Spleen (tissue), 11 donors: ENCODE measurements at regions not wholly inside any gene's neighbourhood (a gene's known extent, or its start where the extent isn't known, plus 50 kb on each side); places are given as distances from the start of the nearest gene placed in this dataset.

Experiments used
- DNase-seq: peaks from one replicate; pipeline ENCODE4 v3.0.0-alpha.2; 2020
- H3K27ac ChIP-seq, 8 donors: fragments of 200-600 bp; sonication (generic) in 7 of 8; 1 replicate in 4 of 8; 2 replicates in 4 of 8; pipeline versions ENCODE4 v1.5.0 to v1.8.0; 2016 to 2021; ENCODE audit warnings: inconsistent platforms in 4 of 8, mild to moderate bottlenecking in 4 of 8, moderate library complexity in 1 of 8
- H3K27me3 ChIP-seq, 7 donors: fragments of 200-600 bp; sonication (generic) in 6 of 7; replicated peaks in 1 of 7; 1 replicate in 4 of 7; 2 replicates in 3 of 7; pipeline versions ENCODE4 v1.5.0 to v1.8.0; 2016 to 2021; ENCODE audit warnings: inconsistent platforms in 3 of 7, mild to moderate bottlenecking in 1 of 7
- H3K36me3 ChIP-seq, 6 donors: fragments of 200-600 bp; sonication (generic) in 5 of 6; 1 replicate in 4 of 6; 2 replicates in 2 of 6; pipeline versions ENCODE4 v1.5.0 to v1.8.0; 2016 to 2021; ENCODE audit warnings: inconsistent platforms in 2 of 6
- H3K4me1 ChIP-seq, 6 donors: fragments of 200-600 bp; sonication (generic) in 5 of 6; 1 replicate in 3 of 6; 2 replicates in 3 of 6; pipeline versions ENCODE4 v1.5.0 to v1.8.0; 2016 to 2021; ENCODE audit warnings: inconsistent platforms in 3 of 6
- H3K4me3 ChIP-seq, 8 donors: fragments of 200-600 bp; sonication (generic) in 7 of 8; 1 replicate in 4 of 8; 2 replicates in 4 of 8; pipeline versions ENCODE4 v1.5.0 to v1.8.0; 2016 to 2021; ENCODE audit warnings: inconsistent platforms in 4 of 8, mild to moderate bottlenecking in 4 of 8, moderate library complexity in 2 of 8
- H3K9me3 ChIP-seq, 8 donors: fragments of 200-600 bp; sonication (generic) in 7 of 8; 1 replicate in 4 of 8; 2 replicates in 4 of 8; pipeline versions ENCODE4 v1.5.0 to v1.8.0; 2016 to 2021; ENCODE audit warnings: inconsistent platforms in 4 of 8
- CTCF ChIP-seq, 11 experiments: fragments of 200-600 bp in 7 of 11; fragments of 450-650 bp in 4 of 11; sonication (generic) in 4 of 11; IDR thresholded peaks in 8 of 11; conservative IDR thresholded peaks in 3 of 11; 1 replicate in 7 of 11; 2 replicates in 4 of 11; pipeline versions ENCODE4 v1.4.0 to v1.8.0; 2016 to 2021; ENCODE audit warnings: antibody characterized with exemption in 11 of 11, inconsistent platforms in 4 of 11, mild to moderate bottlenecking in 1 of 11
- POLR2A ChIP-seq, 3 donors: fragments of 450-650 bp; IDR thresholded peaks; one replicate each; pipeline ENCODE4 v1.5.1; 2017; ENCODE audit warnings: antibody characterized with exemption in 3 of 3, mild to moderate bottlenecking in 1 of 3
- POLR2AphosphoS5 ChIP-seq, 3 donors: sonication (generic); formaldehyde crosslinking; IDR thresholded peaks; one replicate each; pipeline ENCODE4 v1.5.1; 2017; ENCODE audit warnings: antibody characterized with exemption in 3 of 3
- WGBS, 5 donors: extraction: QIAGEN DNeasy Blood & Tissue Kit in 3 of 5; methylation state at CpG; one replicate each; pipeline versions ENCODE4 v1.1.5 to v1.1.7; 2013 to 2018; 5-methylcytosine and 5-hydroxymethylcytosine counted together
- intact Hi-C: fragments of 100-400 bp; cut with DNase I; formaldehyde crosslinking; loops from one replicate; pipeline ENCODE4 v1.15.0; 2023; ENCODE audit warnings: low total_unique reads
- donor health status: healthy with polysubstance abuse.
- donor health status: DM: no; HTN: no; CAD: no; lungs with moderate emphysema.
- donor health status: DM: no; HTN: no; CAD: no.
- donor health status: Bipolar disorder and iron deficiency.
- donor health status: healthy.
- donor health status: DM: no; HTN: no; CAD: no.
- donor health status: DM: yes; HTN: yes; CAD: no.

GRCh38 chr20:40104959-40105358, 584.1 kb downstream of the MAFB start:
- no peak for DNase-seq
- TF ChIP-seq CTCF (IDR thresholded peaks at IDR 0.05 in 8 of 11, conservative IDR thresholded peaks at IDR 0.05 in 3 of 11) (no peak), POLR2A (IDR thresholded peaks at IDR 0.05) (no peak), POLR2AphosphoS5 (IDR thresholded peaks at IDR 0.05) (no peak)
- Histone ChIP-seq H3K4me1 (no peaks in the 10 kb centered on the region), H3K4me3 (no peak overlapping the region), H3K9me3 (no peaks in the 10 kb centered on the region), H3K36me3 (no peaks in the 10 kb centered on the region), H3K27ac (no peak overlapping the region), H3K27me3 (no peaks in the 10 kb centered on the region)
- 58 to 85% (median 69%) methylated on average over 5 of the region's 5 CpGs for WGBS, 5 donors
- intact Hi-C loops, result no loop called here

- no peaks in the 10 kb centered on the region for H3K4me1 ChIP-seq
- DNase-seq, result no peak
- intact Hi-C loops, result no loop called here
- TF ChIP-seq CTCF (IDR thresholded peaks at IDR 0.05 in 8 of 11, conservative IDR thresholded peaks at IDR 0.05 in 3 of 11) (no peak), POLR2AphosphoS5 (IDR thresholded peaks at IDR 0.05) (no peak), POLR2A (IDR thresholded peaks at IDR 0.05) (no peak)
- H3K27me3 ChIP-seq, result no peaks in the 10 kb centered on the region
- no peaks in the 10 kb centered on the region for H3K36me3 ChIP-seq
- no peaks in the 10 kb centered on the region for H3K9me3 ChIP-seq
- H3K27ac ChIP-seq, result no peak overlapping the region
- no peak overlapping the region for H3K4me3 ChIP-seq
- WGBS, 5 donors, result 76 to 89% (median 81%) methylated on average over 3 of the region's 3 CpGs
These were observed 585.6 kb downstream of the MAFB start for GRCh38 chr20:40103420-40103819.

GRCh38 chr20:40101560-40101959, 587.5 kb downstream of the MAFB start:
- DNase-seq, result no peak
- Histone ChIP-seq H3K9me3 (no peaks in the 10 kb centered on the region), H3K4me1 (no peaks in the 10 kb centered on the region), H3K4me3 (no peak overlapping the region), H3K36me3 (no peaks in the 10 kb centered on the region), H3K27ac (no peak overlapping the region), H3K27me3 (no peaks in the 10 kb centered on the region)
- TF ChIP-seq POLR2A (IDR thresholded peaks at IDR 0.05) (no peak), CTCF (IDR thresholded peaks at IDR 0.05 in 8 of 11, conservative IDR thresholded peaks at IDR 0.05 in 3 of 11) (no peak), POLR2AphosphoS5 (IDR thresholded peaks at IDR 0.05) (no peak)
- intact Hi-C loops, result no loop called here
- 64 to 78% (median 76%) methylated on average over 4 of the region's 4 CpGs for WGBS, 5 donors

GRCh38 chr20:40100261-40100660, 588.8 kb downstream of the MAFB start:
- Histone ChIP-seq H3K4me1 (no peaks in the 10 kb centered on the region), H3K9me3 (no peaks in the 10 kb centered on the region), H3K27ac (no peak overlapping the region), H3K4me3 (no peak overlapping the region), H3K27me3 (no peaks in the 10 kb centered on the region), H3K36me3 (no peaks in the 10 kb centered on the region)
- no peak for TF ChIP-seq POLR2AphosphoS5 (IDR thresholded peaks at IDR 0.05)
- TF ChIP-seq POLR2A (IDR thresholded peaks at IDR 0.05), result no peak
- TF ChIP-seq CTCF (IDR thresholded peaks at IDR 0.05 in 8 of 11, conservative IDR thresholded peaks at IDR 0.05 in 3 of 11), result no peak
- whole genome bisulfite sequencing, 5 donors, result 70 to 91% (median 75%) methylated on average over 3 of the region's 3 CpGs
- intact Hi-C loops, result no loop called here
- no peak for DNase-seq
